ENCODE measurements at regions not wholly inside any gene's neighbourhood (a gene's known extent, or its start where the extent isn't known, plus 50 kb on each side); places are given as distances from the start of the nearest gene placed in this dataset.

DNA sequence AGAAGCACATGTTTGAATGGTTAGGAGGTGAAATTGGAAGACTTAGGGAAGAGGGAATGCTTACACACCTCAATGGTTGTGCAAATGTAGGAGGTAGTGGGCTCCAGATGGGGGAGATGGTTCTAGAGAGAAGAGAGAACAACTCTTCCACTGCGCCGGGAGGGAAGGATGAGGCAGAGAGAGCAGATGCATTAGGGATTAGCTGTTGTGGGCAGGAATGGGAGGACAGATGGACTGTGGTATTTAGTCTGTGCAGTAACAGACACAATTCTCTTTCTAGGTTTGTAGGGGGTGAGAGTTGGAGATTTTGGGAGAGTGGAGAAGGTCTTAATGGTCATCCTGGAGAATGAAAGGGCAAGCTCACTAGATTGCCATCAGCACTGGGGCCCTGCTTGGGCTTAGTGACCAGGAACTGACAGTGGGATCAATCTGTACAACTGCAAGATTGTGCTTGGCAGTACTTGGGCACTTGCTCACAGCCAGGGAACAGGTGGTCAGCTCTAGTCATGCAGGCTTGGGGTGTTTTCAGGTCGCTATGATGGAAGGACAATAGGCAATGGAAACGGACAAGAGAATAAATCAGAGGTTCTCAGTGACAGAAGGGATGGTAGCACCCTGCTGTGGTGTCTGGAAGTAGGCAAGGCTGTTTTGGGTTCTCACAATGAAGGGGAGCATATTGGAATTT is 182.0 kb upstream of the MYLIP start:
- no peak for TF ChIP-seq NFIC (IDR thresholded peaks at IDR 0.05)
- no peak for TF ChIP-seq CEBPB (IDR thresholded peaks at IDR 0.05)

GRCh38 chr6:15945593-15946159 is 183.2 kb upstream of the MYLIP start:
- TF ChIP-seq TEAD4 (IDR thresholded peaks at IDR 0.05) (no peak), EGR1 (IDR thresholded peaks at IDR 0.05) (no peak), RAD21 (IDR thresholded peaks at IDR 0.05; ENCODE audit: low read depth) (no peak), EP300 (IDR thresholded peaks at IDR 0.05; ENCODE audit: borderline replicate concordance) (no peak), NFIC (IDR thresholded peaks at IDR 0.05) (no peak), ZBTB7A (IDR thresholded peaks at IDR 0.05; ENCODE audit: low read depth) (no peak), TAF1 (IDR thresholded peaks at IDR 0.05; ENCODE audit: low read depth) (no peak), CREB1 (IDR thresholded peaks at IDR 0.05; ENCODE audit: low read depth) (no peak), TCF12 (IDR thresholded peaks at IDR 0.05; ENCODE audit: low read depth) (no peak), YY1 (IDR thresholded peaks at IDR 0.05; ENCODE audit: low read depth) (no peak), FOXM1 (IDR thresholded peaks at IDR 0.05; ENCODE audit: borderline replicate concordance, low read depth) (no peak), USF1 (IDR thresholded peaks at IDR 0.05) (no peak), CEBPB (IDR thresholded peaks at IDR 0.05) (no peak)
- TF ChIP-seq, protein P1, sequence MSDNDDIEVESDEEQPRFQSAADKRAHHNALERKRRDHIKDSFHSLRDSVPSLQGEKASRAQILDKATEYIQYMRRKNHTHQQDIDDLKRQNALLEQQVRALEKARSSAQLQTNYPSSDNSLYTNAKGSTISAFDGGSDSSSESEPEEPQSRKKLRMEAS (IDR thresholded peaks at IDR 0.05): no peak
- TF ChIP-seq, protein P2, sequence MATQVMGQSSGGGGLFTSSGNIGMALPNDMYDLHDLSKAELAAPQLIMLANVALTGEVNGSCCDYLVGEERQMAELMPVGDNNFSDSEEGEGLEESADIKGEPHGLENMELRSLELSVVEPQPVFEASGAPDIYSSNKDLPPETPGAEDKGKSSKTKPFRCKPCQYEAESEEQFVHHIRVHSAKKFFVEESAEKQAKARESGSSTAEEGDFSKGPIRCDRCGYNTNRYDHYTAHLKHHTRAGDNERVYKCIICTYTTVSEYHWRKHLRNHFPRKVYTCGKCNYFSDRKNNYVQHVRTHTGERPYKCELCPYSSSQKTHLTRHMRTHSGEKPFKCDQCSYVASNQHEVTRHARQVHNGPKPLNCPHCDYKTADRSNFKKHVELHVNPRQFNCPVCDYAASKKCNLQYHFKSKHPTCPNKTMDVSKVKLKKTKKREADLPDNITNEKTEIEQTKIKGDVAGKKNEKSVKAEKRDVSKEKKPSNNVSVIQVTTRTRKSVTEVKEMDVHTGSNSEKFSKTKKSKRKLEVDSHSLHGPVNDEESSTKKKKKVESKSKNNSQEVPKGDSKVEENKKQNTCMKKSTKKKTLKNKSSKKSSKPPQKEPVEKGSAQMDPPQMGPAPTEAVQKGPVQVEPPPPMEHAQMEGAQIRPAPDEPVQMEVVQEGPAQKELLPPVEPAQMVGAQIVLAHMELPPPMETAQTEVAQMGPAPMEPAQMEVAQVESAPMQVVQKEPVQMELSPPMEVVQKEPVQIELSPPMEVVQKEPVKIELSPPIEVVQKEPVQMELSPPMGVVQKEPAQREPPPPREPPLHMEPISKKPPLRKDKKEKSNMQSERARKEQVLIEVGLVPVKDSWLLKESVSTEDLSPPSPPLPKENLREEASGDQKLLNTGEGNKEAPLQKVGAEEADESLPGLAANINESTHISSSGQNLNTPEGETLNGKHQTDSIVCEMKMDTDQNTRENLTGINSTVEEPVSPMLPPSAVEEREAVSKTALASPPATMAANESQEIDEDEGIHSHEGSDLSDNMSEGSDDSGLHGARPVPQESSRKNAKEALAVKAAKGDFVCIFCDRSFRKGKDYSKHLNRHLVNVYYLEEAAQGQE (IDR thresholded peaks at IDR 0.05; ENCODE audit: low read depth): no peak

GRCh38 chr6:15943423-15943822 is 185.5 kb upstream of the MYLIP start:
- TF ChIP-seq CEBPB (IDR thresholded peaks at IDR 0.05) (no peak), EP300 (IDR thresholded peaks at IDR 0.05; ENCODE audit: borderline replicate concordance) (no peak)

DNA sequence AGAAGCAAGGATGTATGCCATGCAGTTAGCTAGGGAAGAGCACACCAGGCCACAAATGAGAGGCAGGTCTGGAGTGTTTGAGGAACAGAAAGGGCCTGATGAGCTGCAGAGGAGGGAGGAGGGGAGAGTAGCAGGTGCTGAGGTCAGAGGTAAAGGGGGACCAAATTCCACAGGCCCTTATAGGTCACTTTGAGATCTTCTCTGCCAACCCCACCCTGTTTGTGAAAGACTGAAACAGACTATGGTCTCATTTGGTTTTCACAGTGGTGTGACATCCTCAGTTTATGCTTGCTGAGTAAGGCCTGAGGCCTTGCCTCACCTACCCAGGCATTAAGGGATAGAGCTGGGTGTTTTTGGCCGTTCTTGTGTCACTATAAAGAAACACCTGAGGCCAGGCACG is 187.7 kb upstream of the MYLIP start:
- TF ChIP-seq RAD21 (IDR thresholded peaks at IDR 0.05; ENCODE audit: low read depth) (no peak), CEBPB (IDR thresholded peaks at IDR 0.05) (no peak), EGR1 (IDR thresholded peaks at IDR 0.05) (no peak), USF1 (IDR thresholded peaks at IDR 0.05) (no peak), CREB1 (IDR thresholded peaks at IDR 0.05; ENCODE audit: low read depth) (no peak), TEAD4 (IDR thresholded peaks at IDR 0.05) (no peak), TAF1 (IDR thresholded peaks at IDR 0.05; ENCODE audit: low read depth) (no peak), EP300 (IDR thresholded peaks at IDR 0.05; ENCODE audit: borderline replicate concordance) (no peak)

- TF ChIP-seq, protein P2 (IDR thresholded peaks at IDR 0.05; ENCODE audit: low read depth): no peak
- TF ChIP-seq TCF12 (IDR thresholded peaks at IDR 0.05; ENCODE audit: low read depth): no peak
- TF ChIP-seq, protein P1 (IDR thresholded peaks at IDR 0.05): no peak
- no peak for TF ChIP-seq CEBPB (IDR thresholded peaks at IDR 0.05)
- TF ChIP-seq FOXM1 (IDR thresholded peaks at IDR 0.05; ENCODE audit: borderline replicate concordance, low read depth): no peak
- TF ChIP-seq CREB1 (IDR thresholded peaks at IDR 0.05; ENCODE audit: low read depth): no peak
- TF ChIP-seq NFIC (IDR thresholded peaks at IDR 0.05): no peak
- TF ChIP-seq RAD21 (IDR thresholded peaks at IDR 0.05; ENCODE audit: low read depth): no peak
- no peak for TF ChIP-seq TEAD4 (IDR thresholded peaks at IDR 0.05)
- no peak for TF ChIP-seq EP300 (IDR thresholded peaks at IDR 0.05; ENCODE audit: borderline replicate concordance)
- no peak for TF ChIP-seq EGR1 (IDR thresholded peaks at IDR 0.05)
- no peak for TF ChIP-seq YY1 (IDR thresholded peaks at IDR 0.05; ENCODE audit: low read depth)
- no peak for TF ChIP-seq ZBTB7A (IDR thresholded peaks at IDR 0.05; ENCODE audit: low read depth)
- TF ChIP-seq TAF1 (IDR thresholded peaks at IDR 0.05; ENCODE audit: low read depth): no peak
These were observed 190.8 kb upstream of the MYLIP start for GRCh38 chr6:15938107-15938506.

- TF ChIP-seq RAD21 (IDR thresholded peaks at IDR 0.05; ENCODE audit: low read depth) (no peak), YY1 (IDR thresholded peaks at IDR 0.05; ENCODE audit: low read depth) (no peak), USF1 (IDR thresholded peaks at IDR 0.05) (no peak), EGR1 (IDR thresholded peaks at IDR 0.05) (no peak), NFIC (IDR thresholded peaks at IDR 0.05) (no peak), TEAD4 (IDR thresholded peaks at IDR 0.05) (no peak), CEBPB (IDR thresholded peaks at IDR 0.05) (no peak), TAF1 (IDR thresholded peaks at IDR 0.05; ENCODE audit: low read depth) (no peak), TCF12 (IDR thresholded peaks at IDR 0.05; ENCODE audit: low read depth) (no peak), CREB1 (IDR thresholded peaks at IDR 0.05; ENCODE audit: low read depth) (no peak), EP300 (IDR thresholded peaks at IDR 0.05; ENCODE audit: borderline replicate concordance) (no peak), ZBTB7A (IDR thresholded peaks at IDR 0.05; ENCODE audit: low read depth) (no peak), FOXM1 (IDR thresholded peaks at IDR 0.05; ENCODE audit: borderline replicate concordance, low read depth) (no peak)
- TF ChIP-seq, protein P1 (IDR thresholded peaks at IDR 0.05): no peak
- TF ChIP-seq, protein P2 (IDR thresholded peaks at IDR 0.05; ENCODE audit: low read depth): no peak
These were observed 191.3 kb upstream of the MYLIP start for GRCh38 chr6:15937602-15938001.
